ENCODE measurements at regions not wholly inside any gene's neighbourhood (a gene's known extent, or its start where the extent isn't known, plus 50 kb on each side); places are given as distances from the start of the nearest gene placed in this dataset.

- H3K27me3 Mint-ChIP-seq (ENCODE audit: unreplicated experiment) = peaks cover 3% of the 10 kb centered on the region
- no peaks in the 10 kb centered on the region for H3K36me3 Mint-ChIP-seq (ENCODE audit: unreplicated experiment)
- DNase-seq = no peak
- H3K9me3 Mint-ChIP-seq (ENCODE audit: unreplicated experiment) = peaks cover 1% of the 10 kb centered on the region
- no peak overlapping the region for H3K4me3 Mint-ChIP-seq (ENCODE audit: unreplicated experiment)
- H3K4me1 Mint-ChIP-seq (ENCODE audit: low read depth, unreplicated experiment) = no peaks in the 10 kb centered on the region
- TF ChIP-seq CTCF (IDR thresholded peaks at IDR 0.05; ENCODE audit: partially characterized antibody, unreplicated experiment) = no peak
- no peak overlapping the region for H3K27ac Mint-ChIP-seq (ENCODE audit: unreplicated experiment)
Observed at GRCh38 chr3:147760085-147760484, 350.9 kb downstream of the ZIC1 start.

DNA sequence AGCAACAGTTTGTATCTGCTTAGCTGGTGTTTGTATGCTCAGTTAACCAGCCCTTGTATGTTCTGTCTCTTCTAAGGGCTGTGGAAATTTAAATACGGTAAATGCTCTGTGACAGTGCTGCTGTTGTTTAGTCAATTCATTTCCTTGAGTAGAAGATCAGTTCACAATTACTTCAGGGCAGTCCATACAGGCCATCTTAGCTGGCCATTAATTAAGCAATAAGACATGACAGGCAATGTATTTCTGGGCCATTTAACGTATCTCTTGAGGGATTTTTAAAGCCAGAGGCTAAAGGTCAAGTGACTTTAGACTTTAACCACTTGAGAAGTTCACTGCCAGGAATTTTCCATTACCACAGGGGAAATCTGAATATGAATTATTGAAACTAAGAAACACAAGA, 351.8 kb downstream of the ZIC1 start:
- Mint-ChIP-seq H3K27ac (ENCODE audit: unreplicated experiment) (no peak overlapping the region), H3K4me1 (ENCODE audit: low read depth, unreplicated experiment) (no peaks in the 10 kb centered on the region), H3K27me3 (ENCODE audit: unreplicated experiment) (peaks cover 3% of the 10 kb centered on the region), H3K9me3 (ENCODE audit: unreplicated experiment) (peaks cover 1% of the 10 kb centered on the region), H3K36me3 (ENCODE audit: unreplicated experiment) (no peaks in the 10 kb centered on the region), H3K4me3 (ENCODE audit: unreplicated experiment) (no peak overlapping the region)
- no peak for TF ChIP-seq CTCF (IDR thresholded peaks at IDR 0.05; ENCODE audit: partially characterized antibody, unreplicated experiment)
- no peak for DNase-seq

GRCh38 chr3:147773116-147773630, 364.0 kb downstream of the ZIC1 start:
- H3K4me1 Mint-ChIP-seq (ENCODE audit: low read depth, unreplicated experiment) = no peaks in the 10 kb centered on the region
- no peak for TF ChIP-seq CTCF (IDR thresholded peaks at IDR 0.05; ENCODE audit: partially characterized antibody, unreplicated experiment)
- no peak for DNase-seq
- H3K4me3 Mint-ChIP-seq (ENCODE audit: unreplicated experiment) = no peak overlapping the region
- H3K36me3 Mint-ChIP-seq (ENCODE audit: unreplicated experiment) = no peaks in the 10 kb centered on the region
- no peak overlapping the region for H3K27ac Mint-ChIP-seq (ENCODE audit: unreplicated experiment)
- no peaks in the 10 kb centered on the region for H3K27me3 Mint-ChIP-seq (ENCODE audit: unreplicated experiment)
- H3K9me3 Mint-ChIP-seq (ENCODE audit: unreplicated experiment) = peaks cover 2% of the 10 kb centered on the region

DNA sequence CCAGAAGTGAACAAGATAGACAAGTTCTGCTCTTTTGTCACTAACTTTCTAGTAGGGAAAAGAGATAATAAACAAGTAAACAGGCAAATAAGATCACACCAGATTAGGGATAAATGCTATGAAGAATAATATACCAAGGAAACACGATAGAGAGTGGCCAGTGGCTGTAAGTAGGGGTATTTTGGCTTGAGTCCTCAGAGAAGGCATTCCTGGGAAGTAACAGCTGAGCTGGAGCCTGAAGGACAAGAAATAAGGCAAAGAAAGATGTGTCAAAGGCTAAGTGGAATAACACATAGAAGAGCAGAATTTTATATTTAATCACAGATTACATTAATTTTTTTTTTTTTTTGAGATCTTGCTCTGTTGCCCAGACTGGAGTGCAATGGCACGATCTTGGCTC, 366.2 kb downstream of the ZIC1 start:
- no peaks in the 10 kb centered on the region for H3K4me1 Mint-ChIP-seq (ENCODE audit: low read depth, unreplicated experiment)
- H3K27ac Mint-ChIP-seq (ENCODE audit: unreplicated experiment) = no peak overlapping the region
- H3K36me3 Mint-ChIP-seq (ENCODE audit: unreplicated experiment) = no peaks in the 10 kb centered on the region
- no peak for DNase-seq
- H3K9me3 Mint-ChIP-seq (ENCODE audit: unreplicated experiment) = peaks cover 2% of the 10 kb centered on the region
- no peaks in the 10 kb centered on the region for H3K27me3 Mint-ChIP-seq (ENCODE audit: unreplicated experiment)
- H3K4me3 Mint-ChIP-seq (ENCODE audit: unreplicated experiment) = no peak overlapping the region
- TF ChIP-seq CTCF (IDR thresholded peaks at IDR 0.05; ENCODE audit: partially characterized antibody, unreplicated experiment) = no peak

DNA sequence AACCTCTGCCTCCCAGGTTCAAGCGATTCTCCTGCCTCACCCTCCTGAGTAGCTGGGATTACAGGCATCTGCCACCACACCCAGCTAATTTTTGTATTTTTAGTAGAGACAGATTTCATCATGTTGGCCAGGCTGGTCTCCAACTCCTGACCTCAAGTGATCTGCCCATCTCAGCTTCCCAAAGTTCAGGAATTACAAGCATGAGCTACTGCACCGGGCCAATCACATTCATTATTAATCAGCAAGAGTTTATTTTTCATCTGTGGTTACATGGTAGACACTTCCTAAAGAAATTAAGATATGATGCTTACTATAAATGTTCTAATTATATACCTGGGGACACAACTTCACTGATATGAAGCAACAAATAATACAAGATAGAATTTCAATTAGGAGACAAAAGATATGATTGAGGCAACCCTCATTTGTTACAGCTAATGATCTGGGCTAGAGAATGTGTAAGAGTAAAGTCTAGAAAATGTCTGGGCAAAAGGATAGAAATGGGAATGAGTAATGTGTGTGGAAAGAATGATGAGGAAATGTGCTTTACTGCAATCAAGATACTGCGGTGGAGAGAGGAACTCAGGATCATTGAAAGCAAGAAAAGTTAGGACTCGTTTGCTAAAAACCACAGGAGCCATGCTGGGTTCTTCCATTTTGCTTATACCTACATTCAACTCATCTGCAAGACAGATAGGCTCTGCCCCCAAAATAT, 366.8 kb downstream of the ZIC1 start:
- Mint-ChIP-seq H3K27me3 (ENCODE audit: unreplicated experiment) (peaks cover 2% of the 10 kb centered on the region), H3K9me3 (ENCODE audit: unreplicated experiment) (peaks cover 2% of the 10 kb centered on the region), H3K4me3 (ENCODE audit: unreplicated experiment) (no peak overlapping the region), H3K4me1 (ENCODE audit: low read depth, unreplicated experiment) (no peaks in the 10 kb centered on the region), H3K27ac (ENCODE audit: unreplicated experiment) (no peak overlapping the region), H3K36me3 (ENCODE audit: unreplicated experiment) (no peaks in the 10 kb centered on the region)
- no peak for DNase-seq
- no peak for TF ChIP-seq CTCF (IDR thresholded peaks at IDR 0.05; ENCODE audit: partially characterized antibody, unreplicated experiment)
